PFSK-1 (cell line): ENCODE measurements at regions not wholly inside any gene's neighbourhood (a gene's known extent, or its start where the extent isn't known, plus 50 kb on each side); places are given as distances from the start of the nearest gene placed in this dataset.
A peak's percentile ranks its signal among the peaks of the same experiment; 100 is the strongest.

ENCODE experiments used
- FOXP2 ChIP-seq: optimal IDR thresholded peaks from 2 replicates; pipeline ENCODE3; 2011; ENCODE audit warnings: borderline replicate concordance, control low read depth, inconsistent platforms; ENCODE audit not compliant: insufficient read depth; ENCODE audit errors: extremely low read length, extremely low read depth
- POLR2AphosphoS5 ChIP-seq: IDR thresholded peaks from 2 replicates; pipeline ENCODE4 v1.6.1; 2012; ENCODE audit warnings: low read depth, mild to moderate bottlenecking, control low read depth, low read length, moderate library complexity
- REST ChIP-seq, 2 experiments: IDR thresholded peaks; 2 replicates each; pipeline versions ENCODE4 v1.6.1 to v1.8.0; 2011 to 2012; ENCODE audit warnings: low read depth in 2 of 2, low read length in 2 of 2, control low read depth in 1 of 2, inconsistent platforms in 1 of 2, mild to moderate bottlenecking in 1 of 2, moderate library complexity in 1 of 2; ENCODE audit not compliant: insufficient read depth in 1 of 2
- SIN3A ChIP-seq: IDR thresholded peaks from 2 replicates; pipeline ENCODE4 v1.6.1; 2012; ENCODE audit warnings: mild to moderate bottlenecking, low read length, moderate library complexity, borderline replicate concordance; ENCODE audit not compliant: insufficient read depth
- TAF1 ChIP-seq: IDR thresholded peaks from 2 replicates; pipeline ENCODE4 v1.6.1; 2012; ENCODE audit warnings: low read length, control low read depth, borderline replicate concordance; ENCODE audit not compliant: insufficient read depth

- no peak for TF ChIP-seq FOXP2
- TF ChIP-seq REST (IDR thresholded peaks at IDR 0.05; ENCODE audit: insufficient read depth in 1 of 2, low read depth in 2 of 2, low read length in 2 of 2) = no peak
- no peak for TF ChIP-seq SIN3A
- TF ChIP-seq POLR2AphosphoS5 = no peak
- no peak for TF ChIP-seq TAF1
Measured at GRCh38 chr5:17077440-17078233, 139.8 kb upstream of the BASP1 start.

DNA sequence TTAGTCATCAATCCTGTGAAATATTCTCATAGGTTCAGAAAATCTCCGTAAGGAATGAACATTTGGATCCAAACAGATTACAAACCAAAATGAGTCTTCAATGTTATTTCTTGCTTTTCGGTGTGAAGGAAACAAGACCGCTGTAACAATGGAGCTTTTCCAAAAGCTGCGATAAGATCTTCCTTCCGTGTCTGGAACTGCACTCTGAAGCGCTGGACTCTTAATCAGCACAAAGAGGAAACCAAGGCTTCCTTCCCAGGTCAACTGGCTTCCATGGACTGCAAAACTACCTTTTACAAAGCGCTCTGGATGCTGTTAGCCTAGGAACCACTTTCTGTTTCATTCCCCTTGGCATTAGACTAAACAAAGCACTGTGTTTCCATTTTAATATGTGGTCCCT is 137.9 kb upstream of the BASP1 start:
- TF ChIP-seq REST (IDR thresholded peaks at IDR 0.05; ENCODE audit: insufficient read depth in 1 of 2, low read depth in 2 of 2, low read length in 2 of 2) = peak in 1 of 2 experiments; percentile 46; a peak in 1 of 4 replicates
- TF ChIP-seq FOXP2 = no peak

DNA sequence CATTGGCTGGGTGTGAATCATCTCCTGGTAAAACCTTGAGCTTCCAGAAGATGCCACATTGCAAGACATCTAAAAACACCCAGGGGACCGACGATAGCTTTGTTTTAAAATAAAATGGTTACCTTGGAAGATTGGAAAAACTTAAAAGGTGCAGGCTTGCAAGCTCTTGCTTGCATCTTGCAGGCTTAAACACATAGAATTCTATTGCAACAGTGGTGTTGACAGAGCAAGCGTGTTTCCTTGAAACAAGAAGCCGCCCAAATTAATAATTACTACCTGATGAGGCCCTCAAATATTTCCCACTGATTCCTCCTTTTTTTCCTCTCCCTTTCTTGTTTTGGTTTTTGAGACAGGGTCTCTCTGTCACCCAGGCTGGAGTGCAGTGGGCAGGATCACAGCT is 137.1 kb upstream of the BASP1 start:
- no peak for TF ChIP-seq SIN3A
- TF ChIP-seq TAF1 = no peak
- no peak for TF ChIP-seq POLR2AphosphoS5
- no peak for TF ChIP-seq FOXP2
- TF ChIP-seq REST (IDR thresholded peaks at IDR 0.05; ENCODE audit: insufficient read depth in 1 of 2, low read depth in 2 of 2, low read length in 2 of 2) = no peak

DNA sequence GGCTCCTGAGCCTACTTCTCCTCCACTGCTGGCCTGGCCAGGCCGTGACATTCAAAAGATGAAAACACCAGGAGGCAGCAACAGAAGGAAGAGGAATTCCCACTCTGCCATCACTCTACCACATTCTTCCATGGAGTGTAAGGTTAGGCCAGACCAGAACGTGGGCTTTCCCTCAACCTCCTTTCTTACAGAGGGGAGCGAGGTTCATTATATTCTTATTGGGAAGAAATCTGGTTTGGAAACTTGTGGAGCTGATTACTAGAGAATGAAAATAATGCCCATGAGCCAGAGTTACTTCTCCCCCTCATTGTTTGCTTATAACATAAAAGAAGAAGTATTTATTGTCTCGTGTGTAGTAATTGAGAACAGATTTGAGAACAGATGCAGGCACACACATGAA is 136.3 kb upstream of the BASP1 start:
- TF ChIP-seq TAF1 (no peak), SIN3A (no peak), POLR2AphosphoS5 (no peak), REST (IDR thresholded peaks at IDR 0.05; ENCODE audit: insufficient read depth in 1 of 2, low read depth in 2 of 2, low read length in 2 of 2) (no peak), FOXP2 (no peak)

DNA sequence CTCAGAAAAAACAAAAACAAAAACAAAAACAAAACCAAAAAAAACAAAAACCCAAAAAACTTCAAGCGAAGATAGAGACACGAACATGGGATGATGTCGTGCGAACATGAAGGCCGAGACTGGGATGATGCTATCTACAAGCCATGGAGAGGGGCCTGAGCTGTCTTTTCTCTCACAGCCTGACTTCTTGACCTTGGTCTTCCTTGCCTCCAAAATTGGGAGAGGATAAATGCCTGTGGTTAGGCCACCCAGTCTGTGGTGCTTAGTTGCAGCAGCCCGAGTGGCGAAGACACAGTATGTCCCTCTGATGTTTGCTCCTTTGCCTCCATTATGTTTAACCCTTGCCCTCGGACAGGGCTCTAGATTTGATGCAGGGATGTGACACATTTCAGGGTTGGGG is 130.4 kb upstream of the BASP1 start:
- TF ChIP-seq POLR2AphosphoS5 (no peak), SIN3A (no peak), TAF1 (no peak), REST (IDR thresholded peaks at IDR 0.05; ENCODE audit: insufficient read depth in 1 of 2, low read depth in 2 of 2, low read length in 2 of 2) (no peak), FOXP2 (no peak)
